ENCODE measurements at regions not wholly inside any gene's neighbourhood (a gene's known extent, or its start where the extent isn't known, plus 50 kb on each side); places are given as distances from the start of the nearest gene placed in this dataset.

DNA sequence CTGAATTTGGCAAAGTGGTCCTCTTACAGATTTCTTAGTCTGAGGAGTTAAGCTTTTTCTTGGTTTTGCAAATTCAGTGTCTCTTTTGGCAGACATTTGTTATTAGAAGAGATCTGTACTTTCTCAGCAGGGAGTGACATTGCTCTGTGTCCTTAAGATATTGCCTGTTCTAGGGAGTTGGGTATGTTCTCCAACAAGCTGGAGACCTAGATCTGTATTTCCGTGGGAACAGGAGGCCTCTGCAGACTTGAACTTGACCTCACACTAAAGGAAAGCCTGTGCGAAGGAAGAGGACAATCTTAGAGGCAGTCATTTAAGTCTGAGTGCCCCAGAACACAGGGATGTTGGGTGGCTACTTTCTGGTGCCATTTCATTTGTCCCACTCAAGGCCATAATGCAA, 107.0 kb upstream of the ATP8B1 start:
- TF ChIP-seq CTCF (conservative IDR thresholded peaks at IDR 0.05; ENCODE audit: low read length), result no peak
- H3K4me3 ChIP-seq (ENCODE audit: low read length), result no peak overlapping the region
- DNase-seq (ENCODE audit: low read depth), result no peak

DNA sequence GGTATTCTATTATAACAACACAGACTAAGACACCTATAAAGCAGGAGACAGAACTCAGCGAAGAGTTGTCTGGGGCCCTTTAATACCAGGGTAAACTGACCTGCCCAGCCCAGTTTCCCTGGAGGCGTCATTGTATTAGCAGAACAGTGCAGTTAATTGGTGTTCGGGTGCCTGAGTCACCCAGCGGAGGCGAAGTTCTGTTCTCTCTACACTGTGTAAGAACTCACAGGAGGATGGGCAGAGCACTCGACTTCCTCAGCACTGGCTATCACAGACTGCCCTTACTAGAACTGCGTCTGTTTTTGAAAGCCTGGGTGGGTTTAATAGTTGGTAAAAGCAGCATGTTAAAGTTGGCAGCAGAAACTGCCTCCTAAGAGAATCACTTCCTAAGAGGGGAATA, 106.5 kb upstream of the ATP8B1 start:
- H3K4me3 ChIP-seq (ENCODE audit: low read length), result no peak overlapping the region
- no peak for TF ChIP-seq CTCF (conservative IDR thresholded peaks at IDR 0.05; ENCODE audit: low read length)
- no peak for DNase-seq (ENCODE audit: low read depth)

DNA sequence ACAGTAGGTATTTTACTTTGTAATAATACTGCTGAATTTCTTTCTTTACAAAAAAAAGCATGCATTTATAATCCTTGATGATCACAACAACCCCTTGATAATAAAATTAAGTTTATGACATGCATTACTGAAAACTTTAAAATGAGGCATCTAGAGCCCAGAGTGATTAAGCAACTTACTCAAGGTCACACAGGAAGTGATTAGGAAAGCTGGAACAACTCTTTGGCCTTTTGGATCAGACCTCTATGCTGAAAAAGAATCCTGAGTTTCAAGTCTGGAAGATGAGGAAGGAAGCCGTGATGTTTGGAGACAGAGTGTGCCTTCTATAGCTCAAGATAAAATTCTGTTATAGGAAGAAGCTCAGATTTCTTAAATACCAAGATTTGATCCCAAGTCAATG, 105.0 kb upstream of the ATP8B1 start:
- TF ChIP-seq CTCF (conservative IDR thresholded peaks at IDR 0.05; ENCODE audit: low read length), result no peak
- H3K4me3 ChIP-seq (ENCODE audit: low read length), result no peak overlapping the region
- no peak for DNase-seq (ENCODE audit: low read depth)

DNA sequence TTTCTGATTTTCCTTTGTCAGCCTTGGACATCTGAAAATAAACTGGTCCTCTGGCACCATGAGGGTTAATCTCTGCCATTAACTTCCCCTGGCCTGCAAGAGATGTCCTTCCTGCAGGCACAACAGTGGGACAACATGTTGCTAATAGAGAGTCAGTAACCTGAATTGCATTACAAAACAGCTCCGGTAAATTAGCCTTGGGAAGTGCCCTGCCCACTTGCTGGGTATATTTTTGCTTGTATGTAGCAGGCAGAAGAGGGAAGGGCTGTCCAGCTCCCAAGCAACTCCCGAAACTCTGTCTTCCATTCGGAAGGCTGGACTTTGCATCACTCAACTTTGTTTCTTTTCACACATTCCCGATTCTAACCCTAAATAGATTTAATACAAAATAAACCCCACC, 104.4 kb upstream of the ATP8B1 start:
- no peak for TF ChIP-seq CTCF (conservative IDR thresholded peaks at IDR 0.05; ENCODE audit: low read length)
- H3K4me3 ChIP-seq (ENCODE audit: low read length), result no peak overlapping the region
- DNase-seq (ENCODE audit: low read depth), result no peak

DNA sequence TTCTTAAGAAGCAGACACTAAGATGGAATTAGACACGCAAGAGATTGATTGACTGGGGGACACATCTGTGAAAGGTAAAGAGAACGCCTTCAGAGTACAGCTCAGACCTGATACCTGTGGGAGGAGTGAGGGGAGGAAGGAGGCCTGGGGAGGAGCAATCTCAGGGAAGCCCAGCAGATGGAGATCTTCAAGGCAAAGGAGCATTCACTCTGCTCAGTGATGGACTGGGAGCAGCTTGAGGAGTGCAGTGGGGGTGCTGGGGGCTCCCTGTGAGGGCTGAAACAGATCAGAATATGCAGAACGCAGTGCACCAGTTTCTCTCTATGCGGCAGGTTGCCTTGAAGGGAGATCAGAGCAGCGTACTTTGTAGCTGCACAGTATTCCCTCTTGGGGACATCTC, 103.7 kb upstream of the ATP8B1 start:
- no peak for DNase-seq (ENCODE audit: low read depth)
- TF ChIP-seq CTCF (conservative IDR thresholded peaks at IDR 0.05; ENCODE audit: low read length), result no peak; the same call in 1 of the 2 replicates

GRCh38 chr18:57904535-57904934, 101.4 kb upstream of the ATP8B1 start:
- no peak for TF ChIP-seq CTCF (conservative IDR thresholded peaks at IDR 0.05; ENCODE audit: low read length)
- DNase-seq (ENCODE audit: low read depth), result no peak
- no peak overlapping the region for H3K4me3 ChIP-seq (ENCODE audit: low read length)

More for the DNA sequence above, 103.7 kb upstream of the ATP8B1 start:
- H3K4me3 ChIP-seq (ENCODE audit: low read length), result no peak overlapping the region

GRCh38 chr18:57902721-57903120, 99.6 kb upstream of the ATP8B1 start:
- TF ChIP-seq CTCF (conservative IDR thresholded peaks at IDR 0.05; ENCODE audit: low read length), result no peak
- no peak for DNase-seq (ENCODE audit: low read depth)
- H3K4me3 ChIP-seq (ENCODE audit: low read length), result no peak overlapping the region
